ENCODE measurements at regions not wholly inside any gene's neighbourhood (a gene's known extent, or its start where the extent isn't known, plus 50 kb on each side); places are given as distances from the start of the nearest gene placed in this dataset.
"Not testable (repeated sequence)": the region's sequence is repeated elsewhere in the genome, so short reads cannot be mapped to it uniquely, and the experiment has no call there.

GRCh38 chr14:84484243-84484642 is 1045.7 kb upstream of the FLRT2 start:
- TF ChIP-seq EZH2phosphoT487 (IDR thresholded peaks at IDR 0.05; ENCODE audit: borderline replicate concordance, low read depth, low read length); CTCF (conservative IDR thresholded peaks at IDR 0.05; ENCODE audit: low read length): not testable (repeated sequence)

Data from OCI-LY7 (cell line).